HG03354 (cell line): ENCODE measurements at regions not wholly inside any gene's neighbourhood (a gene's known extent, or its start where the extent isn't known, plus 50 kb on each side); places are given as distances from the start of the nearest gene placed in this dataset.

Experiments
- ATAC-seq: cut with Tn5 transposase; IDR thresholded peaks from one replicate; pipeline ENCODE4 v1.9.1; 2021; ENCODE audit warnings: mild to moderate bottlenecking; ENCODE audit not compliant: unreplicated experiment, poor library complexity, severe bottlenecking

DNA sequence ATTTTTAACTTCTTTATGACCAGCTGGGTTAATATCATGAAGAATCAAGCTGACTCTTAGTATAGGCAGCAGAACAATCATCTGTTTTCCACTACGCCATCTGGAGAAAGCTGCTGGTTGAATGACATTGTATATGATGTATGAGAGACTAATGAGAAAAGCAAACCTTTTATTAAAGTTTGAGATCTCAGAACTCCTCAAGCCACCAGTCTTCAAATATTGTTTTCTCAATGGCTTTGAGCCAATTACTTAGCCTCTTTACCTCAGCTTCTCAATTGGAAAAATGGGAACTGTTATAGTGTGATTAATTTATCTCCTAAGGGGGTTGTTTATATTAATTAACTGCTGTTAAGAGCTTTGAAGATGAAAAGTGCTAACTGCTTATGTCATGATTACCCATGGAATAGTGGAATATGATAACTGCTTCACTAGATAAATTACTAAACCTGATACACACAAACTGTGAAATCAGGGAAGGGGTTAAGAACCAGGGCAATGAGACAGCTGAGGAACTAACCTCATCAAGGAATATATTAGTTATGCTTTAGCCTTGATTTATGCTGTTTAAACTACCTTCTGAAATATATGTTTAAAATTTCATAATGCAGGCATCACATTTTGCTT is 330.1 kb downstream of the SOX2 start:
- ATAC-seq: no peak

DNA sequence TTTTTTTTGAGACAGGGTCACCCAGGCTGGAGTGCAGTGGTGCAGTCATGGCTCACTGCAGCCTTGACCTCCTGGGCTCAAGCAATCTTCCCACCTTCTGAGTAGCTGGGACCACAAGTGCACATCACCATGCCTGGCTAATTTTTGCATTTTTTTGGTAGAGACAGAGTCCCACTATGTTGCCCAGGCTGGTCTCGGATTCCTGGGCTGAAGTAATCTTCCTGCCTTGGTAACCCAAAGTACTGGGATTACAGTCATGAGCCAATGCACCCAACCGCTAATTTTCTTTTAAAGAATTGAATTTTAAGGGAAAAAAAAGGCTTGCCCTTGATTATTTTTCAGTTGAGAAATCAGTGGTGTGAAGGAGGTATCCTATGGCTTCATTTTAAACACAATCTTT is 334.0 kb downstream of the SOX2 start:
- ATAC-seq: no peak

DNA sequence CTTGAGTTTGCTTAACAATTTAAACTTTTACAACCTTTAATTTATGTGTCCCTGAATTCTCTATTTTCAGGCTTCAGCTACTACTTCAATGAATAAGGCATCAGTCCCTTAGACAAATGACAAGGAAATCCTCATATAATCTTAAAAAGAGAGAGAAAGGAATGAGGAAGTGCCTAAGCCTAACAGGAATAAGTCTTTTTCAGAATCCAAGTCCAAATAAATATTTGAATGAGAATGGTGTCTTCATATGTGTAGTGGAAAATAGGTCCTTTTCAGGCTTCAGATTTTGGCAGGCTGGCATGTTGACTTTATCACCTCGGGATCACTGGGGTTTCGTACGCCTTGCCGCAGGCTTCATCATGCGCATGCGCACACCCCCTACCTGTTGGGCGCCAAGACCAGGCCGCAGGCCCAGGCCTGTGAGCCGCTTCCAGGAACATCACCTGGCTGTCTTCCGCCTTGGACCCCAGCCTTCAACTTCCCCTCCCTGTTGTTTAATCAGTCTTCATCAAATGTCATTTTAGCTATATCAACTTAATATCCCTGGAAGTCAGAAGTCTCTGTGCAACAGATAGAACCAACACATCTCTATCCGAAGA is 334.5 kb downstream of the SOX2 start:
- no peak for ATAC-seq

GRCh38 chr3:182050932-182051331 is 339.2 kb downstream of the SOX2 start:
- ATAC-seq: no peak

DNA sequence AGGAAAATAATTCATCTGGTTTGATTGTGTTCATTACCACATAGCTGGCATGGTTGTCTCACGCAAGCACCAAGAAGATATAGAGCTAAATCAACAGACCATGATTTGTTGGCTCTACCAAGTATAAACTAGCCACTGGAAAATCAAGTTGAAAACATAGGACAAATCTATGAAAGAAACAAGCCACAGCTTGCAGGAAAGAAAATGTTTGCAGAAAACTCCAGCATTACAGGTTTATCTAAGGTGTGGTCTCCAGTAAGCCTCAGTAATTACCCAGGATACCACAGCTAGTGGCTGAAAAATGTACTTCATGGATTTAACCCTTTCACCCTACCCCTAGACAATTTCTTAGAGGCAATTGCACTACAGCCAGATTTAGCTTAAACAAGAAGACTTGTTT is 340.6 kb downstream of the SOX2 start:
- ATAC-seq: no peak

DNA sequence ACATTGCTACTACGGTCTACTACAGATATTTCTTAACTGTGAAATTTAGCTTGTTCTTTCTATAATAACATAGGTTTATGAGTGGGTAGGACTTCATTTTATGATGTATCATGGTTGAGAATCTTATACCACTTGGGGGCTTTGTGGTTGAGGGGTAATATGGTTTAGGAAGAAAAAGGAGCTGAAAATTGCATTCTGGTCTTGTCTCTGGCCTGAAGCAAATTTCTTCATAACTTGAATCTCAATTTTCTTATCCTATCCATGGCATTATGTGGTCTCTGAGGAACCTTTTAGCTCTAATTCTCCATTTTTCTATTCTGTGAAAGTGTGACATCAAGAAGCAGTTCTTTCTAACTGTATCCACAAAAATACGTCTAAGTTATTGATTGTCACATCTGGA is 341.0 kb downstream of the SOX2 start:
- ATAC-seq: no peak

DNA sequence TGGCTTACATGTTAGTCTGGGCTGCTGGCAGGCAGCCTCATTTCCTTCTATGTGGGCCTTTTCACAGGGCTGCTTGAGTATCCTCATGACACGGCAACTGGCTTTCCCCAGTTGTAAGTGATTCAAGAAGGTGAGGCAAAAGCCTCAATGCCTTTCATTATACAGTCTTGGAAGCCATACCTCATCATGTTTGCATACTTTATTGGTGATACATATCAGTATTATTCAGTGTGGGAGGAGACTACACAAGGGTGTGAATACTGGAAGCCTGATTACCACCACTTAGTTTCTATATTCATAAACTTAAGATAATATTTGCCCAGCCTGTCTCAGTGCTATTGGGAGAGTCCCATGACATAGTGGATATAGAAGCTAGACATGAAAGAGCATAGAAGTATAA is 346.8 kb downstream of the SOX2 start:
- no peak for ATAC-seq

GRCh38 chr3:182063742-182064141 is 352.0 kb downstream of the SOX2 start:
- no peak for ATAC-seq

DNA sequence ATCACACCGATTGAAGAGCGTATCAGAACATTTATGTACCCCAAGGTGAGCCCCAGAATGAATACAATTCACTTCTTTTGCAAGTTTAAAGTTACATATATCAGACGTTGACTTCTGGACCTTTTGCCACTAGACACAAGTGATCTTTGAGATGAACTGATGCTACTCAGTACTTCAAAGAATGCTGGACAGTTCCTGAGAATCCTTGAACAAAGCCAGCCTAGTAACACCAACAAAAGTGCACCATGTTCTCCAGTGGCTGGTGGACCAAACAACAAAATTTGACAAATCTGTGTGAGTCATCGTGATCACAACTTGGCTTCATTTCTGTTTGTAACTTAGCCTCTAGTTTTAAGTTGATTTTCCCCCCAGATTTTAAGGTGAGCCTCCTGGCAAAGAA is 355.7 kb downstream of the SOX2 start:
- ATAC-seq: no peak

GRCh38 chr3:182078316-182078715 is 366.6 kb downstream of the SOX2 start:
- no peak for ATAC-seq

- ATAC-seq: no peak
These were observed 367.2 kb downstream of the SOX2 start for GRCh38 chr3:182078929-182079328.

- no peak for ATAC-seq
These were observed 369.4 kb downstream of the SOX2 start for GRCh38 chr3:182081096-182081495.

DNA sequence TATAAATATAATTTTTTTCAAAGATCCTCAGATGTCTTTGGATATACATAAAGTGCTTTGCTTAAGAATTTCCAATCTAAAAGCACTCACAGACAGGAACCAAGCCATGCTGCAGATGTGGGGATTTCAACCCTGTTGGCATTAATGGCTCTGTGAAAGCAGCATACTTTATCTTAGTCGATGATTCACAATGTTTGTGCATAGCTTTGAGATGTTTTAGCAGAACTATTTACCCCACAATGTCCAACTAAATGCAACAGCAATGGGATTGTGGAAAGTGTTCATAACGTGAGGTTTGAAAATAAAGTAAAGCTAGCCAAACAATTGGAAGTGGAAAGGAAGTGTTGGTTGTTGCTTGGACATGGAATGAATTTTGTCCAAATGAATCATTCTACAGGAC is 371.4 kb downstream of the SOX2 start:
- no peak for ATAC-seq

DNA sequence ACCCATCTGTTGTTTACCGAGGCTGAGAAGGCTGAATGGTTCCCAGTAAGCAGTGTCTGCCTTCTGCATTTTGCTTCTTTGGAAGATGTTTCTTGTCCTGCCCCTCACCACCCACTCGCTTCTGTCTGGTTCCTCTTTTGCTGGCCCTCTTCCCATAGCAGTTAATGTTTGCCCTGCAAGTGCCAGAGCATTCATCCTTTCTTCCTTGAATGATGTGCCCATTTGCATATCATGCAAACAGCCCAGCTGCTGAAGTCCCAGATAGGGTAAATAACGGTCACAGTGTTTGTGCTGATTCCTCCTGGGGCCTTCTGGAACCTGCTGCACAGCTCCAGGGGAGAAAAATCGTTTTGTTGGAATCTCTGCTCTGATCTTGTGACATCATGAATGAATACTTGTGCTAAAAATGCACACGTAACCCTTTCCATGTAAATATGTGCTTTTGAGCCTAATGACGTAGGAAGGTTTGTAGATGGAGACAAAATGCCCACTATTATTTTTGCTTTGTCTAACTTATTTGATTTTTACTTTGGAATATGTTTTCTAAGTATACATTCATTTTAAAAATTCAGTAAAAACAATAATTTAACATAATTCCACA is 381.0 kb downstream of the SOX2 start:
- peak; percentile 67 for ATAC-seq

- no peak for ATAC-seq
These were observed 382.6 kb downstream of the SOX2 start for GRCh38 chr3:182094321-182094720.

GRCh38 chr3:182104881-182105280 is 393.2 kb downstream of the SOX2 start:
- ATAC-seq: no peak

GRCh38 chr3:182105875-182106274 is 394.1 kb downstream of the SOX2 start:
- ATAC-seq: no peak

DNA sequence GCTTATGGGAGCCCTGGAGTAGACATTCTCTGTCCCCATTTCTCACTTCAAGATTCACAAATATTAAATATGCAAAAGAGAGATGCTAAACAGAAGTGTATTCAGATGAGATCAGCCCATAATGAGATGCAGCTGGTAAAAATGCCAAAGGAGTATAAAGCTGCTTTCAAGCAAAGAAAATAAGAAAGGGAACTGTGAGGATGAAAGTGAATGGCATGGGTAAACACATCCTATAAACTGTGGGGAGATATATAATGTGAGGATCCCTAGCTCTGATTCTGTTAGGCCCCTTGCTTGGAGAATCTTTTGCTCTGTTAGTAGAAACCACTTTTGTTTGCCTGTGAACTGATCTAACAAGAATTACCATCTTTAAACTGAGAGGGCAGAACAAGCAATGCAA is 396.6 kb downstream of the SOX2 start:
- no peak for ATAC-seq

- ATAC-seq: no peak
These were observed 400.2 kb downstream of the SOX2 start for GRCh38 chr3:182111967-182112366.

GRCh38 chr3:182115328-182116015 is 403.7 kb downstream of the SOX2 start:
- ATAC-seq: no peak

GRCh38 chr3:182116386-182116785 is 404.7 kb downstream of the SOX2 start:
- no peak for ATAC-seq
